IPS DF 6.9 (cell line): ENCODE measurements at regions not wholly inside any gene's neighbourhood (a gene's known extent, or its start where the extent isn't known, plus 50 kb on each side); places are given as distances from the start of the nearest gene placed in this dataset.
A peak's percentile ranks its signal among the peaks of the same experiment; 100 is the strongest.

ENCODE experiments used
- DNase-seq: peaks from one replicate; pipeline ENCODE4 v3.0.0-alpha.2; 2013; ENCODE audit warnings: low read depth, low spot score
- H3K27ac ChIP-seq: one replicate; pipeline ENCODE4 v1.5.1; 2013; ENCODE audit warnings: low read length, control low read depth
- H3K27me3 ChIP-seq: 2 replicates; pipeline ENCODE4 v1.6.1; 2013; ENCODE audit warnings: mild to moderate bottlenecking, low read length; ENCODE audit not compliant: control insufficient read depth, insufficient read depth
- H3K36me3 ChIP-seq: 2 replicates; pipeline ENCODE4 v1.6.1; 2013; ENCODE audit warnings: low read length; ENCODE audit not compliant: control insufficient read depth, insufficient read depth
- H3K4me1 ChIP-seq: 2 replicates; pipeline ENCODE4 v1.6.1; 2013; ENCODE audit warnings: low read length; ENCODE audit not compliant: control insufficient read depth, insufficient read depth
- H3K4me3 ChIP-seq: 2 replicates; pipeline ENCODE4 v1.5.1; 2013; ENCODE audit warnings: mild to moderate bottlenecking, low read length
- H3K9me3 ChIP-seq: 2 replicates; pipeline ENCODE4 v1.6.1; 2013; ENCODE audit warnings: low read length, inconsistent platforms; ENCODE audit not compliant: control insufficient read depth, insufficient read depth
- WGBS: extraction: QIAGEN DNeasy Blood & Tissue Kit; methylation state at CpG from one replicate; pipeline ENCODE4 v1.1.7; 2013; ENCODE audit warnings: mixed read lengths, missing lambda C conversion rate; ENCODE audit not compliant: insufficient read length, insufficient coverage; 5-methylcytosine and 5-hydroxymethylcytosine counted together

GRCh38 chr4:175499735-175500352 is 312.2 kb downstream of the GPM6A start:
- Histone ChIP-seq H3K36me3 (no peaks in the 10 kb centered on the region), H3K9me3 (no peaks in the 10 kb centered on the region), H3K4me1 (no peaks in the 10 kb centered on the region), H3K4me3 (no peak overlapping the region), H3K27ac (no peak overlapping the region), H3K27me3 (no peaks in the 10 kb centered on the region)
- no CpG with 5 or more reads among the region's 5 CpGs for WGBS
- no peak for DNase-seq

- Histone ChIP-seq H3K27me3 (no peaks in the 10 kb centered on the region), H3K27ac (no peak overlapping the region), H3K36me3 (no peaks in the 10 kb centered on the region), H3K4me3 (no peak overlapping the region), H3K4me1 (no peaks in the 10 kb centered on the region), H3K9me3 (no peaks in the 10 kb centered on the region)
- DNase-seq = no peak
These were observed 307.7 kb downstream of the GPM6A start for GRCh38 chr4:175504318-175504717.

GRCh38 chr4:175509320-175509719 is 302.7 kb downstream of the GPM6A start:
- H3K27me3 ChIP-seq = no peaks in the 10 kb centered on the region
- peak; percentile 29 for DNase-seq
- no CpG with 5 or more reads among the region's 2 CpGs for WGBS
- no peak overlapping the region for H3K4me3 ChIP-seq
- no peaks in the 10 kb centered on the region for H3K36me3 ChIP-seq
- no peaks in the 10 kb centered on the region for H3K9me3 ChIP-seq
- H3K4me1 ChIP-seq = no peaks in the 10 kb centered on the region
- no peak overlapping the region for H3K27ac ChIP-seq

- DNase-seq = no peak
- Histone ChIP-seq H3K27ac (no peak overlapping the region), H3K4me3 (no peak overlapping the region), H3K4me1 (no peaks in the 10 kb centered on the region), H3K27me3 (no peaks in the 10 kb centered on the region), H3K9me3 (no peaks in the 10 kb centered on the region), H3K36me3 (no peaks in the 10 kb centered on the region)
- no CpG with 5 or more reads among the region's 1 CpG for WGBS
These were observed 300.2 kb downstream of the GPM6A start for GRCh38 chr4:175511861-175512260.

GRCh38 chr4:175514174-175514573 is 297.9 kb downstream of the GPM6A start:
- no CpG with 5 or more reads among the region's 5 CpGs for WGBS
- no peak for DNase-seq
- Histone ChIP-seq H3K27me3 (no peaks in the 10 kb centered on the region), H3K36me3 (no peaks in the 10 kb centered on the region), H3K4me1 (no peaks in the 10 kb centered on the region), H3K9me3 (no peaks in the 10 kb centered on the region), H3K27ac (no peak overlapping the region), H3K4me3 (no peak overlapping the region)

GRCh38 chr4:175530655-175531054 is 281.4 kb downstream of the GPM6A start:
- no peak for DNase-seq
- H3K36me3 ChIP-seq = no peaks in the 10 kb centered on the region
- WGBS = no CpG with 5 or more reads among the region's 3 CpGs
- H3K27ac ChIP-seq = no peak overlapping the region
- no peaks in the 10 kb centered on the region for H3K27me3 ChIP-seq
- no peaks in the 10 kb centered on the region for H3K9me3 ChIP-seq
- H3K4me1 ChIP-seq = no peaks in the 10 kb centered on the region
- no peak overlapping the region for H3K4me3 ChIP-seq

GRCh38 chr4:175531405-175532091 is 280.5 kb downstream of the GPM6A start:
- no peaks in the 10 kb centered on the region for H3K36me3 ChIP-seq

GRCh38 chr4:175536852-175537453 is 275.1 kb downstream of the GPM6A start:
- Histone ChIP-seq H3K4me1 (no peaks in the 10 kb centered on the region), H3K27me3 (no peaks in the 10 kb centered on the region), H3K4me3 (no peak overlapping the region), H3K9me3 (no peaks in the 10 kb centered on the region), H3K27ac (no peak overlapping the region), H3K36me3 (no peaks in the 10 kb centered on the region)
- DNase-seq = peak; percentile 45
- WGBS = no CpG with 5 or more reads among the region's 6 CpGs

More at GRCh38 chr4:175531405-175532091, 280.5 kb downstream of the GPM6A start:
- no peaks in the 10 kb centered on the region for H3K27me3 ChIP-seq
- no CpG with 5 or more reads among the region's 4 CpGs for WGBS
- no peak overlapping the region for H3K4me3 ChIP-seq
- no peaks in the 10 kb centered on the region for H3K4me1 ChIP-seq
- H3K27ac ChIP-seq = no peak overlapping the region
- DNase-seq = no peak
- no peaks in the 10 kb centered on the region for H3K9me3 ChIP-seq

GRCh38 chr4:175539498-175539897 is 272.6 kb downstream of the GPM6A start:
- Histone ChIP-seq H3K36me3 (no peaks in the 10 kb centered on the region), H3K4me3 (no peak overlapping the region), H3K9me3 (no peaks in the 10 kb centered on the region), H3K27ac (no peak overlapping the region), H3K27me3 (no peaks in the 10 kb centered on the region), H3K4me1 (no peaks in the 10 kb centered on the region)
- no peak for DNase-seq
- no CpG with 5 or more reads among the region's 2 CpGs for WGBS

- Histone ChIP-seq H3K9me3 (no peaks in the 10 kb centered on the region), H3K4me3 (no peak overlapping the region), H3K27ac (no peak overlapping the region), H3K27me3 (no peaks in the 10 kb centered on the region), H3K4me1 (no peaks in the 10 kb centered on the region), H3K36me3 (no peaks in the 10 kb centered on the region)
- DNase-seq = no peak
- WGBS = no CpG with 5 or more reads among the region's 1 CpG
These were observed 271.9 kb downstream of the GPM6A start for GRCh38 chr4:175540151-175540550.
